WTC11 (cell line): ENCODE measurements at regions not wholly inside any gene's neighbourhood (a gene's known extent, or its start where the extent isn't known, plus 50 kb on each side); places are given as distances from the start of the nearest gene placed in this dataset.

Source experiments
- ATAC-seq: fragments of 200-7000 bp; cut with Tn5 transposase; 2 replicates; pipeline ENCODE4 v1.10.0; 2021; ENCODE audit warnings: mild to moderate bottlenecking, moderate library complexity
- CTCF ChIA-PET: fragments of 300-600 bp; sonication (Branson Sonifier 250); formaldehyde crosslinking; loops from one replicate; lab custom pipeline; 2021; ENCODE audit warnings: antibody characterized with exemption; lab: Charles Lee
- POLR2A ChIA-PET: fragments of 350-600 bp; sonication (Branson Sonifier 250); formaldehyde crosslinking; loops from one replicate; lab custom pipeline; 2021; ENCODE audit warnings: antibody characterized with exemption; lab: Charles Lee
- DNase-seq: peaks from one replicate; pipeline ENCODE4 v3.0.0; 2021; ENCODE audit warnings: low spot score
- H3K27ac Mint-ChIP-seq: 2 replicates; pipeline ENCODE4 v1.8.0; 2021; ENCODE audit warnings: mixed read lengths
- H3K27me3 Mint-ChIP-seq: 2 replicates; pipeline ENCODE4 v1.8.0; 2021; ENCODE audit warnings: low read depth, mild to moderate bottlenecking, moderate library complexity, mixed read lengths
- H3K36me3 Mint-ChIP-seq: 2 replicates; pipeline ENCODE4 v1.8.0; 2021; ENCODE audit warnings: mixed read lengths
- H3K4me1 Mint-ChIP-seq: 2 replicates; pipeline ENCODE4 v1.8.0; 2022; ENCODE audit warnings: mixed read lengths
- H3K4me3 Mint-ChIP-seq: 2 replicates; pipeline ENCODE4 v1.8.0; 2021; ENCODE audit warnings: mild to moderate bottlenecking, moderate library complexity, mixed read lengths
- H3K9me3 Mint-ChIP-seq: 2 replicates; pipeline ENCODE4 v1.8.0; 2021; ENCODE audit warnings: mixed read lengths
- ATF1 ChIP-seq: sonication (generic); formaldehyde crosslinking; IDR thresholded peaks from 2 replicates; pipeline ENCODE4 v1.8.1; 2023; ENCODE audit warnings: mild to moderate bottlenecking, moderate library complexity, missing genetic modification reagents
- ATF6 ChIP-seq: sonication (generic); formaldehyde crosslinking; IDR thresholded peaks from 2 replicates; pipeline ENCODE4 v1.8.1; 2023; ENCODE audit warnings: mild to moderate bottlenecking, missing genetic modification reagents
- CBFB ChIP-seq: sonication (generic); formaldehyde crosslinking; IDR thresholded peaks from 2 replicates; pipeline ENCODE4 v1.8.1; 2022; ENCODE audit warnings: mild to moderate bottlenecking, low read depth, missing genetic modification reagents
- ESRRA ChIP-seq: sonication (generic); formaldehyde crosslinking; IDR thresholded peaks from 2 replicates; pipeline ENCODE4 v1.8.1; 2022; ENCODE audit warnings: mild to moderate bottlenecking, missing genetic modification reagents, borderline replicate concordance
- FOXJ3 ChIP-seq: sonication (generic); formaldehyde crosslinking; IDR thresholded peaks from 2 replicates; pipeline ENCODE4 v1.9.0; 2021; ENCODE audit warnings: missing genetic modification reagents, mild to moderate bottlenecking, borderline replicate concordance
- FOXP1 ChIP-seq: sonication (generic); formaldehyde crosslinking; IDR thresholded peaks from 2 replicates; pipeline ENCODE4 v1.8.0; 2022; ENCODE audit warnings: missing genetic modification reagents, mild to moderate bottlenecking, moderate library complexity, borderline replicate concordance
- GTF2I ChIP-seq: fragments of 250-450 bp; sonication (Bioruptor Pico); conservative IDR thresholded peaks from 2 replicates; pipeline ENCODE4 v1.4.0; 2021; ENCODE audit warnings: mild to moderate bottlenecking
- HMGA2 ChIP-seq: fragments of 250-450 bp; sonication (Bioruptor Pico); IDR thresholded peaks from 2 replicates; pipeline ENCODE4 v1.4.0; 2021; ENCODE audit warnings: mild to moderate bottlenecking, moderate library complexity
- IRF2 ChIP-seq: sonication (generic); formaldehyde crosslinking; IDR thresholded peaks from 2 replicates; pipeline ENCODE4 v1.8.0; 2022; ENCODE audit warnings: low read depth, missing genetic modification reagents, borderline replicate concordance
- NFATC4 ChIP-seq: fragments of 250-450 bp; sonication (Bioruptor Pico); IDR thresholded peaks from 2 replicates; pipeline ENCODE4 v1.9.0; 2021; ENCODE audit warnings: mild to moderate bottlenecking
- NFE2L1 ChIP-seq: sonication (generic); formaldehyde crosslinking; IDR thresholded peaks from 2 replicates; pipeline ENCODE4 v1.8.1; 2023; ENCODE audit warnings: missing genetic modification reagents
- PREB ChIP-seq: sonication (generic); formaldehyde crosslinking; IDR thresholded peaks from 2 replicates; pipeline ENCODE4 v1.8.1; 2022; ENCODE audit warnings: mild to moderate bottlenecking, missing genetic modification reagents, moderate library complexity, borderline replicate concordance
- RELA ChIP-seq: sonication (generic); formaldehyde crosslinking; IDR thresholded peaks from 2 replicates; pipeline ENCODE4 v1.8.1; 2022; ENCODE audit warnings: missing genetic modification reagents, mild to moderate bottlenecking, borderline replicate concordance
- SMAD3 ChIP-seq: sonication (generic); formaldehyde crosslinking; IDR thresholded peaks from 2 replicates; pipeline ENCODE4 v1.8.0; 2022; ENCODE audit warnings: missing genetic modification reagents, mild to moderate bottlenecking, borderline replicate concordance
- STAT6 ChIP-seq: sonication (generic); formaldehyde crosslinking; conservative IDR thresholded peaks from 2 replicates; pipeline ENCODE4 v1.8.1; 2023; ENCODE audit warnings: mild to moderate bottlenecking, low read depth, missing genetic modification reagents, moderate library complexity
- TP53 ChIP-seq: sonication (generic); formaldehyde crosslinking; IDR thresholded peaks from 2 replicates; pipeline ENCODE4 v1.8.1; 2023; ENCODE audit warnings: mild to moderate bottlenecking, missing genetic modification reagents
- USF2 ChIP-seq: sonication (generic); formaldehyde crosslinking; IDR thresholded peaks from 2 replicates; pipeline ENCODE4 v1.8.1; 2023; ENCODE audit warnings: mild to moderate bottlenecking, missing genetic modification reagents, moderate library complexity
- ZNF138 ChIP-seq: sonication (generic); formaldehyde crosslinking; conservative IDR thresholded peaks from 2 replicates; pipeline ENCODE4 v1.8.1; 2022; ENCODE audit warnings: mild to moderate bottlenecking, moderate library complexity, missing genetic modification reagents
- ZNF219 ChIP-seq: sonication (generic); formaldehyde crosslinking; IDR thresholded peaks from 2 replicates; pipeline ENCODE4 v1.8.0; 2023; ENCODE audit warnings: missing genetic modification reagents, mild to moderate bottlenecking, borderline replicate concordance
- ZNF263 ChIP-seq: sonication (generic); formaldehyde crosslinking; IDR thresholded peaks from 2 replicates; pipeline ENCODE4 v1.8.1; 2022; ENCODE audit warnings: low read depth, mild to moderate bottlenecking, moderate library complexity, missing genetic modification reagents
- ZNF317 ChIP-seq: sonication (generic); formaldehyde crosslinking; IDR thresholded peaks from 2 replicates; pipeline ENCODE4 v1.8.1; 2023; ENCODE audit warnings: low read depth, mild to moderate bottlenecking, moderate library complexity, missing genetic modification reagents, borderline replicate concordance
- ZNF425 ChIP-seq: fragments of 250-450 bp; sonication (Bioruptor Pico); conservative IDR thresholded peaks from 2 replicates; pipeline ENCODE4 v1.9.0; 2021; ENCODE audit warnings: mild to moderate bottlenecking
- ZNF671 ChIP-seq: fragments of 250-450 bp; sonication (Bioruptor Pico); IDR thresholded peaks from 2 replicates; pipeline ENCODE4 v1.8.0; 2021; ENCODE audit warnings: mild to moderate bottlenecking
- TF ChIP-seq, protein P1 (sequence below): fragments of 200-600 bp; IDR thresholded peaks from 2 replicates; pipeline ENCODE4 v1.8.0; 2022; ENCODE audit warnings: antibody characterized with exemption

DNA sequence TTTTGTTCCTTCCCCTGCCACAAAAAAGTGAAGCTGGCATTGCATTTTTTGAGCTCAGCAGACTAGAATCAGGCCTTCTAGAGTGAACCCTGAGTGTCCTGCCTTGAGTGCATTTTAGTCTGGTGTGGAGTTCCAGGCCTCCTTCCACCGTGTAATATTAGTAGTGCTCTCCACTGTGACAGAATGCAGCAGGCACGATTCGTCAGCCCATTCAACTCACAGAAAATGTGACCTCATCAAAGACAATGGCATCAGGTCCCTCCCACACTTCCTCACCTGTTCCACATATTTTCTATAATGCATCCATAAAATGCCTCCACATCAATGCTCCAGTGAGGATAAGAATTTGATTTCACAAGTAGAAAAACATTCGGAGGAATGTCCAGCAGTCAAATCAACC is 227.6 kb downstream of the FGF9 start (continued):
- TF ChIP-seq ZNF425 (CRISPR knock-in tag) (no peak), ATF1 (CRISPR knock-in tag) (no peak), NFE2L1 (no peak), GTF2I (no peak), ZNF317 (CRISPR knock-in tag) (no peak), ZNF671 (CRISPR knock-in tag) (no peak), CBFB (CRISPR knock-in tag) (no peak), STAT6 (CRISPR knock-in tag) (no peak)

- ChIA-PET CTCF (interaction anchor here (1.3 to 2.1 kb wide), 2 partner anchors 14 to 222 kb away, joined by 5 to 15 read pairs; no protein-coding TSS in a partner anchor), POLR2A (no interaction called here)
- H3K4me1 Mint-ChIP-seq, result peaks cover 21% of the 10 kb centered on the region
- DNase-seq (no peak), ATAC-seq (no peak)
- H3K9me3 Mint-ChIP-seq, result no peaks in the 10 kb centered on the region
- H3K27me3 Mint-ChIP-seq, result no peaks in the 10 kb centered on the region
- no peak overlapping the region for H3K4me3 Mint-ChIP-seq
- H3K36me3 Mint-ChIP-seq, result no peaks in the 10 kb centered on the region
- H3K27ac Mint-ChIP-seq, result no peak overlapping the region
- TF ChIP-seq, protein P1, sequence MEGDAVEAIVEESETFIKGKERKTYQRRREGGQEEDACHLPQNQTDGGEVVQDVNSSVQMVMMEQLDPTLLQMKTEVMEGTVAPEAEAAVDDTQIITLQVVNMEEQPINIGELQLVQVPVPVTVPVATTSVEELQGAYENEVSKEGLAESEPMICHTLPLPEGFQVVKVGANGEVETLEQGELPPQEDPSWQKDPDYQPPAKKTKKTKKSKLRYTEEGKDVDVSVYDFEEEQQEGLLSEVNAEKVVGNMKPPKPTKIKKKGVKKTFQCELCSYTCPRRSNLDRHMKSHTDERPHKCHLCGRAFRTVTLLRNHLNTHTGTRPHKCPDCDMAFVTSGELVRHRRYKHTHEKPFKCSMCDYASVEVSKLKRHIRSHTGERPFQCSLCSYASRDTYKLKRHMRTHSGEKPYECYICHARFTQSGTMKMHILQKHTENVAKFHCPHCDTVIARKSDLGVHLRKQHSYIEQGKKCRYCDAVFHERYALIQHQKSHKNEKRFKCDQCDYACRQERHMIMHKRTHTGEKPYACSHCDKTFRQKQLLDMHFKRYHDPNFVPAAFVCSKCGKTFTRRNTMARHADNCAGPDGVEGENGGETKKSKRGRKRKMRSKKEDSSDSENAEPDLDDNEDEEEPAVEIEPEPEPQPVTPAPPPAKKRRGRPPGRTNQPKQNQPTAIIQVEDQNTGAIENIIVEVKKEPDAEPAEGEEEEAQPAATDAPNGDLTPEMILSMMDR, result no peak
- TF ChIP-seq HMGA2 (CRISPR knock-in tag) (no peak), NFATC4 (CRISPR knock-in tag) (no peak), STAT6 (CRISPR knock-in tag) (no peak), ATF6 (no peak), SMAD3 (CRISPR knock-in tag) (no peak), ESRRA (CRISPR knock-in tag) (no peak), FOXJ3 (CRISPR knock-in tag) (no peak), TP53 (no peak), FOXP1 (CRISPR knock-in tag) (no peak), RELA (CRISPR knock-in tag) (no peak), ZNF263 (CRISPR knock-in tag) (no peak), IRF2 (CRISPR knock-in tag) (no peak), ZNF219 (CRISPR knock-in tag) (no peak), ZNF138 (no peak), PREB (CRISPR knock-in tag) (no peak), USF2 (CRISPR knock-in tag) (no peak)
Observed at GRCh38 chr13:21898945-21899344, 228.1 kb downstream of the FGF9 start.
